ENCODE measurements at regions not wholly inside any gene's neighbourhood (a gene's known extent, or its start where the extent isn't known, plus 50 kb on each side); places are given as distances from the start of the nearest gene placed in this dataset.

- TF ChIP-seq EZH2 (IDR thresholded peaks at IDR 0.05) (no peak), POLR2AphosphoS5 (IDR thresholded peaks at IDR 0.05; ENCODE audit: borderline replicate concordance, low read depth, low read length) (no peak), FOXP2 (optimal IDR thresholded peaks at IDR 0.05; ENCODE audit: control extremely low read depth, extremely low read length, insufficient read depth) (no peak)
Observed at GRCh38 chr3:22795917-22796316, 407.2 kb upstream of the UBE2E2 start.

All from SK-N-MC (cell line).